Endothelial cell of umbilical vein (primary cell): ENCODE measurements at regions not wholly inside any gene's neighbourhood (a gene's known extent, or its start where the extent isn't known, plus 50 kb on each side); places are given as distances from the start of the nearest gene placed in this dataset.

Experiments used
- BruUV-seq: library from RNA; stranded (reverse); fragments of 400-500 nt; replicated peaks from 2 replicates; lab custom pipeline; 2021; lab: Mats Ljungman, UMichigan
- CTCF ChIA-PET: fragments of 300-600, 350-600 bp; sonication (Branson Sonifier 250); formaldehyde crosslinking; loops from one replicate; lab custom pipeline; 2021; ENCODE audit warnings: antibody characterized with exemption, inconsistent platforms; lab: Charles Lee
- POLR2A ChIA-PET: fragments of 300-600, 350-600 bp; sonication (Branson Sonifier 250); formaldehyde crosslinking; loops from one replicate; lab custom pipeline; 2021; ENCODE audit warnings: antibody characterized with exemption, inconsistent platforms; lab: Charles Lee
- DNase-seq: peaks from one replicate; pipeline ENCODE4 v3.0.0-alpha.2; 2011; ENCODE audit warnings: low read depth, low spot score
- FAIRE-seq: peaks from 2 replicates; lab custom pipeline; 2011; peaks lifted over from hg19 to GRCh38; lab: Jason Lieb, UNC
- H2AFZ ChIP-seq: 2 replicates; pipeline ENCODE4 v1.6.0; 2012; ENCODE audit warnings: low read depth, low read length, control low read depth, inconsistent platforms
- H3K27ac ChIP-seq: 2 replicates; pipeline ENCODE4 v1.5.1; 2011; ENCODE audit warnings: low read depth, mild to moderate bottlenecking, control low read depth, low read length, moderate library complexity; ENCODE audit not compliant: insufficient read depth
- H3K27me3 ChIP-seq, 2 experiments: 2 replicates each; pipeline versions ENCODE4 v1.6.0 to v1.6.1; 2011; ENCODE audit warnings: low read length in 2 of 2, mixed read lengths in 1 of 2; ENCODE audit not compliant: control insufficient read depth in 2 of 2, insufficient read depth in 2 of 2
- H3K36me3 ChIP-seq, 2 experiments: 2 replicates in 1 of 2; 3 replicates in 1 of 2; pipeline ENCODE4 v1.5.1; 2011; ENCODE audit warnings: low read length in 2 of 2, mild to moderate bottlenecking in 1 of 2, moderate library complexity in 1 of 2; ENCODE audit not compliant: control insufficient read depth in 2 of 2, insufficient read depth in 2 of 2; ENCODE audit errors: extremely low read depth in 1 of 2
- H3K4me1 ChIP-seq: 3 replicates; pipeline ENCODE4 v1.5.1; 2011; ENCODE audit warnings: mild to moderate bottlenecking, low read length; ENCODE audit not compliant: control insufficient read depth, insufficient read depth; ENCODE audit errors: extremely low read depth
- H3K4me2 ChIP-seq: 2 replicates; pipeline ENCODE4 v1.6.1; 2011; ENCODE audit warnings: low read length, control low read depth, mixed read lengths; ENCODE audit not compliant: insufficient read depth
- H3K4me3 ChIP-seq, 3 experiments: fragments of 200-600 bp in 1 of 3; sonication (generic), shearing (Covaris generic) in 1 of 3; replicated peaks in 1 of 3; 2 replicates each; pipeline ENCODE4 v1.5.1; 2011 to 2016; ENCODE audit warnings: control low read depth in 3 of 3, low read length in 3 of 3, mild to moderate bottlenecking in 2 of 3, inconsistent platforms in 1 of 3, low read depth in 1 of 3, moderate library complexity in 1 of 3; ENCODE audit not compliant: insufficient read depth in 1 of 3
- H3K79me2 ChIP-seq: 2 replicates; pipeline ENCODE4 v1.6.0; 2012; ENCODE audit warnings: low read length, inconsistent platforms; ENCODE audit not compliant: control insufficient read depth, insufficient read depth
- H3K9ac ChIP-seq: replicated peaks from 2 replicates; pipeline ENCODE3; 2011; ENCODE audit warnings: low read length, control low read depth; ENCODE audit not compliant: insufficient read depth; ENCODE audit errors: extremely low read depth
- H3K9me1 ChIP-seq: replicated peaks from 3 replicates; pipeline ENCODE4 v1.6.0; 2011; ENCODE audit warnings: mild to moderate bottlenecking, low read length; ENCODE audit not compliant: control insufficient read depth, insufficient read depth; ENCODE audit errors: extremely low read depth
- H3K9me3 ChIP-seq: replicated peaks from 2 replicates; pipeline ENCODE4 v1.5.1; 2012; ENCODE audit warnings: low read length, inconsistent platforms; ENCODE audit not compliant: control insufficient read depth, insufficient read depth
- H4K20me1 ChIP-seq: replicated peaks from 2 replicates; pipeline ENCODE3; 2011; ENCODE audit warnings: mild to moderate bottlenecking, low read length; ENCODE audit not compliant: control insufficient read depth, insufficient read depth; ENCODE audit errors: extremely low read depth
- EZH2 ChIP-seq: IDR thresholded peaks from 2 replicates; pipeline ENCODE4 v1.6.1; 2012; ENCODE audit warnings: borderline replicate concordance, low read depth, mild to moderate bottlenecking, moderate library complexity, low read length, inconsistent platforms; ENCODE audit not compliant: severe bottlenecking
- FOS ChIP-seq: IDR thresholded peaks from 2 replicates; pipeline ENCODE4 v1.6.1; 2011; ENCODE audit warnings: mild to moderate bottlenecking, low read length, moderate library complexity, borderline replicate concordance; ENCODE audit not compliant: insufficient read depth
- GATA2 ChIP-seq: IDR thresholded peaks from 2 replicates; pipeline ENCODE4 v1.7.0; 2011; ENCODE audit warnings: low read depth, mild to moderate bottlenecking, moderate library complexity, mixed read lengths, low read length; ENCODE audit not compliant: insufficient read length, insufficient read depth
- JUN ChIP-seq: IDR thresholded peaks from 2 replicates; pipeline ENCODE4 v1.6.1; 2011; ENCODE audit warnings: borderline replicate concordance, low read depth; ENCODE audit not compliant: insufficient read length, insufficient read depth
- MYC ChIP-seq: IDR thresholded peaks from one replicate; pipeline ENCODE4 v1.6.1; 2011; ENCODE audit warnings: mild to moderate bottlenecking, low read depth, low read length
- POLR2A ChIP-seq: IDR thresholded peaks from 2 replicates; pipeline ENCODE4 v1.6.1; 2012; ENCODE audit warnings: low read depth, mild to moderate bottlenecking, control low read depth, low read length
- POLR2AphosphoS5 ChIP-seq: IDR thresholded peaks from 2 replicates; pipeline ENCODE4 v1.6.1; 2012; ENCODE audit warnings: low read depth, mild to moderate bottlenecking, control low read depth, low read length, moderate library complexity; ENCODE audit not compliant: insufficient read depth
- dilution Hi-C: fragments of 300-500 bp; cut with MboI; formaldehyde crosslinking; loops from one replicate; pipeline ENCODE4 v1.15.0; 2019; ENCODE audit warnings: low sequenced_read_pairs; ENCODE audit not compliant: extremely low pct_ligation_motif_present
- intact Hi-C: fragments of 100-400 bp; cut with micrococcal nuclease; formaldehyde crosslinking; loops from one replicate; pipeline ENCODE4 v1.10.0; 2022
- TF ChIP-seq, protein P1 (sequence below), 2 donors: IDR thresholded peaks; 1 replicate in 1 of 2; 2 replicates in 1 of 2; pipeline ENCODE4 v1.5.1; 2011; ENCODE audit warnings: low read length in 2 of 2, mild to moderate bottlenecking in 2 of 2, moderate library complexity in 2 of 2, control low read depth in 1 of 2, inconsistent platforms in 1 of 2, low read depth in 1 of 2; ENCODE audit not compliant: insufficient read depth in 1 of 2; ENCODE audit errors: extremely low read depth in 1 of 2
- TF ChIP-seq, protein P2 (sequence below): IDR thresholded peaks from 2 replicates; pipeline ENCODE4 v1.6.1; 2011; ENCODE audit not compliant: insufficient read depth, insufficient read length

DNA sequence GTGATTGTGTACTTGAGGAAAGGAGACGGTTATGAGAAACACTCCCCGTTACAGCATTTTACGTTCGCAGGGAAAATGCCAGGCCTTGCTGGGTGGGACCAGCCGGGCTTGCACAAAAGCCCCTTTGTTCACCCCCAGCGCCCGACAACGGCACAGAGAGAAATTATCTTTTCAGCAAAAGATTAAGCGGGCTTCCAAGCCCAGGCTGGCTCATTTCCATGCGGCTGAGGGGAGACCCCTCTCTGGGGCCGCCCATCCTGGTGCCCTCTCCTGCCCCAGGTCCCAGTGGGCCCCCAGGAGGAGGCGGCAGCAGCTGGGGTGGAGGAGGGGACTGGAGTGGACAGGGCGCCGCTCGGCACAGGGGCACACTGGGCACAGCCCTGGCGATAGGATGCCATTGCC is 50.8 kb upstream of the NOTCH1 start:
- TF ChIP-seq MYC (no peak), JUN (no peak), FOS (no peak), GATA2 (no peak), EZH2 (no peak), POLR2AphosphoS5 (no peak), POLR2A (no peak)
- TF ChIP-seq, protein P1, sequence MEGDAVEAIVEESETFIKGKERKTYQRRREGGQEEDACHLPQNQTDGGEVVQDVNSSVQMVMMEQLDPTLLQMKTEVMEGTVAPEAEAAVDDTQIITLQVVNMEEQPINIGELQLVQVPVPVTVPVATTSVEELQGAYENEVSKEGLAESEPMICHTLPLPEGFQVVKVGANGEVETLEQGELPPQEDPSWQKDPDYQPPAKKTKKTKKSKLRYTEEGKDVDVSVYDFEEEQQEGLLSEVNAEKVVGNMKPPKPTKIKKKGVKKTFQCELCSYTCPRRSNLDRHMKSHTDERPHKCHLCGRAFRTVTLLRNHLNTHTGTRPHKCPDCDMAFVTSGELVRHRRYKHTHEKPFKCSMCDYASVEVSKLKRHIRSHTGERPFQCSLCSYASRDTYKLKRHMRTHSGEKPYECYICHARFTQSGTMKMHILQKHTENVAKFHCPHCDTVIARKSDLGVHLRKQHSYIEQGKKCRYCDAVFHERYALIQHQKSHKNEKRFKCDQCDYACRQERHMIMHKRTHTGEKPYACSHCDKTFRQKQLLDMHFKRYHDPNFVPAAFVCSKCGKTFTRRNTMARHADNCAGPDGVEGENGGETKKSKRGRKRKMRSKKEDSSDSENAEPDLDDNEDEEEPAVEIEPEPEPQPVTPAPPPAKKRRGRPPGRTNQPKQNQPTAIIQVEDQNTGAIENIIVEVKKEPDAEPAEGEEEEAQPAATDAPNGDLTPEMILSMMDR (IDR thresholded peaks at IDR 0.05; ENCODE audit: extremely low read depth in 1 of 2, insufficient read depth in 1 of 2, low read depth in 1 of 2, low read length in 2 of 2) = no peak
- TF ChIP-seq, protein P2, sequence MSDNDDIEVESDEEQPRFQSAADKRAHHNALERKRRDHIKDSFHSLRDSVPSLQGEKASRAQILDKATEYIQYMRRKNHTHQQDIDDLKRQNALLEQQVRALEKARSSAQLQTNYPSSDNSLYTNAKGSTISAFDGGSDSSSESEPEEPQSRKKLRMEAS = no peak
- no TSS peak for BruUV-seq
- Histone ChIP-seq H3K27me3 (no peaks in the 10 kb centered on the region), H3K79me2 (no peaks in the 10 kb centered on the region), H4K20me1 (no peaks in the 10 kb centered on the region), H3K4me3 (no peak overlapping the region), H3K4me1 (no peaks in the 10 kb centered on the region), H3K27ac (no peak overlapping the region), H3K9ac (no peak overlapping the region), H3K9me3 (no peaks in the 10 kb centered on the region), H3K9me1 (no peaks in the 10 kb centered on the region), H2AFZ (no peak overlapping the region), H3K36me3 (no peaks in the 10 kb centered on the region), H3K4me2 (no peak overlapping the region)
- DNase-seq = no peak
- no peak for FAIRE-seq
- dilution Hi-C loops = no loop called here
- CTCF ChIA-PET = no interaction called here
- intact Hi-C loops = no loop called here
- POLR2A ChIA-PET = no interaction called here
